ENCODE measurements at regions not wholly inside any gene's neighbourhood (a gene's known extent, or its start where the extent isn't known, plus 50 kb on each side); places are given as distances from the start of the nearest gene placed in this dataset.

DNA sequence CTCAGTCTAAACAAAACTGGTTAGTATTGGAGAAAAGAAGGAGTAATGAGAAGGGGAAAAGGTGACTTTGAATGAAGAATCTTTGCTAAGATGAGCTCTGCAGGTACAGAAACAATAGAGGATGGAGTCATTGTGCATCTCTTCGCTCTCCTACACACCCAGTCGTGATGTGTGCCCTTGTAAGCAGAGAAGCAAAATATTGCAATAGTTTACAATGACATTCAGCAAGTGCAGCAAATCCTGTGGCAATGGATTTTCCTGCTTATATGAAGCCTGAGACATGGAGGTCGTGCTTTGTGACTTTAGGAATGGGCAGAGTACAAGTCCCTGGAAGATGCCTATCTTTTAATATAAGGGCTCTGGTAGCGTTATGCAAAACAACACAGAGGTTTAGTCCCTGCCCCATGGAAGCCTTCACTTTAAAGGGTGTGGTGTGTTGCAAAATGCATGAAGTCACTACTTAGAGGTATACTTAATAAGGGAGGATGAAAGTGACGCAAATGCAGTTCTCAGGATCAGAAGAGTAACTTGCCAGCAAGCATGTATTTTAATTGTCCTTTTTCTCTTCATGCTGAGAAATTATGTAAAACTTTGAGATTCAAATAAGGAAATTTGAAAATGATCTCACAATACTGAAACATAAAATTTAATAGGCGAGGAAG lies 88.0 kb upstream of the IVNS1ABP start:
- TF ChIP-seq, protein P1, sequence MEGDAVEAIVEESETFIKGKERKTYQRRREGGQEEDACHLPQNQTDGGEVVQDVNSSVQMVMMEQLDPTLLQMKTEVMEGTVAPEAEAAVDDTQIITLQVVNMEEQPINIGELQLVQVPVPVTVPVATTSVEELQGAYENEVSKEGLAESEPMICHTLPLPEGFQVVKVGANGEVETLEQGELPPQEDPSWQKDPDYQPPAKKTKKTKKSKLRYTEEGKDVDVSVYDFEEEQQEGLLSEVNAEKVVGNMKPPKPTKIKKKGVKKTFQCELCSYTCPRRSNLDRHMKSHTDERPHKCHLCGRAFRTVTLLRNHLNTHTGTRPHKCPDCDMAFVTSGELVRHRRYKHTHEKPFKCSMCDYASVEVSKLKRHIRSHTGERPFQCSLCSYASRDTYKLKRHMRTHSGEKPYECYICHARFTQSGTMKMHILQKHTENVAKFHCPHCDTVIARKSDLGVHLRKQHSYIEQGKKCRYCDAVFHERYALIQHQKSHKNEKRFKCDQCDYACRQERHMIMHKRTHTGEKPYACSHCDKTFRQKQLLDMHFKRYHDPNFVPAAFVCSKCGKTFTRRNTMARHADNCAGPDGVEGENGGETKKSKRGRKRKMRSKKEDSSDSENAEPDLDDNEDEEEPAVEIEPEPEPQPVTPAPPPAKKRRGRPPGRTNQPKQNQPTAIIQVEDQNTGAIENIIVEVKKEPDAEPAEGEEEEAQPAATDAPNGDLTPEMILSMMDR (IDR thresholded peaks at IDR 0.05; ENCODE audit: low read length) = no peak
- no peak for TF ChIP-seq EZH2phosphoT487 (IDR thresholded peaks at IDR 0.05; ENCODE audit: low read length)
